ENCODE measurements at regions not wholly inside any gene's neighbourhood (a gene's known extent, or its start where the extent isn't known, plus 50 kb on each side); places are given as distances from the start of the nearest gene placed in this dataset.
"Not testable (repeated sequence)": the region's sequence is repeated elsewhere in the genome, so short reads cannot be mapped to it uniquely, and the experiment has no call there.

DNA sequence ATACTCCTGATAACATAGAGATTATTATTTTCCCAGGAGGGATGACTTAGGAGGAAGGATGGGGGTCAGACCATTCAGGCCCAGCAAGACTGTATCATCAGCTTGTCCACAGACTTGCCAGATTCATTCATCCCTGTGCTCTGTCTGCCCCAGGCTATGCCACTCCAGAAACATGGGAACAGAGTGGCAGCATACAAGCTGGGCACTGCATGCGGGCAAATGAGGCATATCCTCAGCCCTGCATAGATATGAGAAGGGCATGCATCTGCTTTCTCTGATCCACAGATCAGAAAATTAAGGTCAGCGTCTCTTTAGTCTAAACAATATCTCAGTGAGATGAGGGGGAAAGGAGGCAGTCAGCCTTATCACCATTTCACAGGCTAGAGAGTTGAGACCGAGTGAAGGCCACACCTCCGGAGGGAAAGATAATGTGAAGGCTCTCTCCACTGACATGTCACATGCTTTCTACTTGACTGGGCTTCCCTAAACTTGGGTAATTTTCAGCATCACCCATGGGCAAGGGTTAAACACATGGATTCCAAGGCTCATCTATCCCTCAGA is 140.5 kb downstream of the TFAP2B start:
- TF ChIP-seq, protein P1, sequence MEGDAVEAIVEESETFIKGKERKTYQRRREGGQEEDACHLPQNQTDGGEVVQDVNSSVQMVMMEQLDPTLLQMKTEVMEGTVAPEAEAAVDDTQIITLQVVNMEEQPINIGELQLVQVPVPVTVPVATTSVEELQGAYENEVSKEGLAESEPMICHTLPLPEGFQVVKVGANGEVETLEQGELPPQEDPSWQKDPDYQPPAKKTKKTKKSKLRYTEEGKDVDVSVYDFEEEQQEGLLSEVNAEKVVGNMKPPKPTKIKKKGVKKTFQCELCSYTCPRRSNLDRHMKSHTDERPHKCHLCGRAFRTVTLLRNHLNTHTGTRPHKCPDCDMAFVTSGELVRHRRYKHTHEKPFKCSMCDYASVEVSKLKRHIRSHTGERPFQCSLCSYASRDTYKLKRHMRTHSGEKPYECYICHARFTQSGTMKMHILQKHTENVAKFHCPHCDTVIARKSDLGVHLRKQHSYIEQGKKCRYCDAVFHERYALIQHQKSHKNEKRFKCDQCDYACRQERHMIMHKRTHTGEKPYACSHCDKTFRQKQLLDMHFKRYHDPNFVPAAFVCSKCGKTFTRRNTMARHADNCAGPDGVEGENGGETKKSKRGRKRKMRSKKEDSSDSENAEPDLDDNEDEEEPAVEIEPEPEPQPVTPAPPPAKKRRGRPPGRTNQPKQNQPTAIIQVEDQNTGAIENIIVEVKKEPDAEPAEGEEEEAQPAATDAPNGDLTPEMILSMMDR (IDR thresholded peaks at IDR 0.05; ENCODE audit: borderline replicate concordance, insufficient read depth, low read depth, low read length): no peak
- no peak overlapping the region for H3K4me3 ChIP-seq (ENCODE audit: low read depth, low read length)

DNA sequence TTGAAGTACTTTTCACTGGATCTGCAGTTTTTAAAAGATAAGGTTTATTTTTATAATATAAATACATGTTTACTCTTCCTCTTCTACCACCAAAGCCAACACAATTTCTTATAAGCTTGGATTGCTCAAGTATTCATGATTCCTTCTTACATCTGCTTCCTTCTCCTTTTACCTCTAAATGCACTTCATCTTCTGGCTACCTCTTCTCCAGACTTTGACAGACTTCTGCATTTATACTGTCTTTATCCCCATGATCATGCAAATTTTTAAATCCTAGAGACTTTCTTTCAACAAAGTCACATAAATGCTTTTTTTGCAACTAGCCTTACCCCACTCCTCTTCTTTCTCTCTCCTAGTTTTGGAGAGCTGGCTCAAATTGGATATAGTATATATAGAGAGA is 142.9 kb downstream of the TFAP2B start:
- no peak overlapping the region for H3K4me3 ChIP-seq (ENCODE audit: low read depth, low read length)
- TF ChIP-seq, protein P1 (IDR thresholded peaks at IDR 0.05; ENCODE audit: borderline replicate concordance, insufficient read depth, low read depth, low read length): no peak

DNA sequence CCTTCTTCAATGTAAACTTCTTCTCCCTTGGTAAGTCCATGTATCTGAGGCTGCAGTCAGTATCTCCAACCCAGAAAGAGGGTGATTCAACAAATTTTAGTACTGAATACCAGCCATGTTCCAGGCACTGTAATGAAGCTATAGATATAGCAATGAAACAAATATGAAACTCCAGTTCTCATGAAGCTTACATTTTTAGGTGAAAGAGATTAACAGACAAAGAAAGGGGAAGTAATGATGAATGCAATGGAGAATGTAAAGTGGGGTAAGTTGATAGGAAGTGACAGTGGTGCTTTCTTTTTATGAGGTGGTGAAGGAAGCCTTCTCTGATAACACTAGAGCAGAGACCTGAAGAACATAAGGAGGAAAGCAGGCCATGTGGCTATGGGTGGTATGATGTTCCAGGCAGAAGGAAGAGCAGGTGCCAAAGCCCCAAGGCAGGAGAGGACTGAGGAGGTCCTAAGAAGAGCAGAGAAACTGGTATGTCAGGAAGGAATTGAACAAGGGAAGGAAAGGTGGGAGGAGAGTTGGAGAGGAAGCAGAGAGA is 143.6 kb downstream of the TFAP2B start:
- TF ChIP-seq, protein P1 (IDR thresholded peaks at IDR 0.05; ENCODE audit: borderline replicate concordance, insufficient read depth, low read depth, low read length): no peak
- no peak overlapping the region for H3K4me3 ChIP-seq (ENCODE audit: low read depth, low read length)

DNA sequence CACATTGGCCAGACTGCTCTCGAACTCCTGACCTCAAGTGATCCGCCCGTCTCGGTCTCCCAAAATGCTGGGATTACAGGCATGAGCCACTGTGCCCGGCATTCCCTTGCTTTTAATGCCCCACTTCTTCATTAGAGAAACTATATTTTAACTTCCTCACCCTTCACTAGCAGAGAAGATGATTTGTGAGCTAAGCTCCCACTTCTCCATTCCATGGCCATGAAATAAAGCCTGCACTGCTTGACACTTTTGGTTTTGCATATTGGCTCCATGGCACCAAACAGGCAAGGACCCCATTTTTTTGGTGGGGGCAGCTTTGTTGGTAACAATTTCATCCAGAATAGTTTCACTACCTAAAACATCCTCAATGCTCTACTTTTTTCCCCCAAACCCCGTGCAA is 145.3 kb downstream of the TFAP2B start:
- TF ChIP-seq, protein P1 (IDR thresholded peaks at IDR 0.05; ENCODE audit: borderline replicate concordance, insufficient read depth, low read depth, low read length): no peak
- H3K4me3 ChIP-seq (ENCODE audit: low read depth, low read length): no peak overlapping the region

DNA sequence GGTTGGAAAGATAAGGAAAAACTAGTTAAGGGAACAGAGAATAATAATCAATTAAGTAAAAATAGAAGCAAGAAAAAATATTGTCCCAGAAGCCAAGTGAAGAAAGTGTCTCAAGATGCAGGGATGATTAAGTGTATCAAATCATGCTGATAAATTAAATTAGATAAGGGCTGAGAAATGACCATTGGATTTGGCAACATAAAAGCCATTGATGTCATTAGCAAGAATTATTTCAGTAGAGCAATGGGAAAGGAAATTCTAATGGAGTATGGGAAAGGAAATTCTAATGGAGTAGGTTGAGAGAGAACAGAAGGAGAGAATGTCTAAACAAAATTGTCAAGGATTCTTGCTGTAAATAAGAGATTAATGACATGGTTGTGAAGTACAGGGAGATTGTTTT is 146.8 kb downstream of the TFAP2B start:
- no peak overlapping the region for H3K4me3 ChIP-seq (ENCODE audit: low read depth, low read length)
- TF ChIP-seq, protein P1 (IDR thresholded peaks at IDR 0.05; ENCODE audit: borderline replicate concordance, insufficient read depth, low read depth, low read length): no peak

DNA sequence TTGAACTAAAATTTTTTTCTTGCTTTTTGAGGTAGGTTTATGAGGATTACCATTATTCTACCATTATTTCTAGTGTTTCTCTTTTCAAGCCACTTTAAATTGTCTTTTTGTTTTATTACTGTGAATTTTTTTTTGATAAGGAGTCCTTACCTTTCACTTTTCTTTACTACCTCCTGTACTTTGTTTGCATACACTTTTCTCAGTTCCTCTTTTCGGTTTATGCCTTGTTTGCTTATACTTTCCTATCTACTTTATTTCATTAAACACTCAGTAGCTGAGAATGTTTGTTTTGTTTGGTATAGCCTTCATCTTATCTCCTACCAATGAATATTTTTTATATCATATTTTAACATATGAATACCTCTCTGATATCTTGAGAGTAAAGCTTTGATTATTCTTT is 147.9 kb downstream of the TFAP2B start:
- TF ChIP-seq, protein P1 (IDR thresholded peaks at IDR 0.05; ENCODE audit: borderline replicate concordance, insufficient read depth, low read depth, low read length): no peak
- H3K4me3 ChIP-seq (ENCODE audit: low read depth, low read length): no peak overlapping the region

DNA sequence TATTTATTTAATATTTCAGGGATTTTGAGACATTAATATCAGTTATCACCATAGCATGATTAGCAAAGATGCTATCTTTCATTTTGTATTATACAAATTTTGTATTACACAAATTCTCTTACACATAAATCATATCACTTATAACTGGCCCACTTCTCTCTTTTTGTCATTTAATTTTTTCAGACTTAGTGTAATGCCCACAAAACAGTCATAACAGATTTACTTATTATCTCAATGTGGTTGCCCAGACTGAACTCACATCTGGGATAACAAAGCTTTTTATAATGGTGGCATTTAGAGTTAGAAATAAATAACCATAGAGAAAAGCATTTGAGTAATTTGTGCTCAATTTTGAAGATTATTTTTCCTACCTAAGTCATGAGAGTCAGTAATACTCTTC is 148.3 kb downstream of the TFAP2B start:
- TF ChIP-seq, protein P1 (IDR thresholded peaks at IDR 0.05; ENCODE audit: borderline replicate concordance, insufficient read depth, low read depth, low read length): no peak
- H3K4me3 ChIP-seq (ENCODE audit: low read depth, low read length): no peak overlapping the region

DNA sequence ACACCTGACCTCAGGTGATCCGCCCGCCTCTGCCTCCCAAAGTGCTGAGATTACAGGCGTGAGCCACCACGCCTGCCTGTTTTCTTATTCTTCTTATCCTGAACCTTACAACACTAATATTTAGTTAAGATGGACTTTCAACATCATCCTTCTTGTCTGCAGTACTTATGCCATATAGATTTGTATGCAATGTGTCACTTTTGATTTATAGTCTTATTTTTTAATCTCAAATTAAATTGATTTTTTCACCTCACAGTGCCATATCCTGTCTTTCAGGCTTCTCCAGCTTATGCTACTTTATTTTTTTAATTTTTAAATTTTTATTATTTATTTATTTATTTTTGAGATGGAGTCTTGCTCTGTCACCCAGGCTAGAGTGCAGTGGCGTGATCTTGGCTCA is 149.6 kb downstream of the TFAP2B start:
- not testable (repeated sequence) for H3K4me3 ChIP-seq (ENCODE audit: low read depth, low read length)

Measured in GM12875 (cell line).